Activated CD4-positive, alpha-beta memory T cell treated with anti-CD3 and anti-CD28 coated beads, Interleukin-2, amount 10 ng/mL, durations not matched to agents 7 days and 5 days (primary cell): ENCODE measurements at regions not wholly inside any gene's neighbourhood (a gene's known extent, or its start where the extent isn't known, plus 50 kb on each side); places are given as distances from the start of the nearest gene placed in this dataset.

Experiments
- CTCF ChIA-PET: fragments of 350-600 bp; sonication (Branson Sonifier 250); formaldehyde crosslinking; loops from one replicate; lab custom pipeline; 2021; ENCODE audit warnings: antibody characterized with exemption, inconsistent platforms; lab: Charles Lee
- POLR2A ChIA-PET: fragments of 350-600 bp; sonication (Branson Sonifier 250); formaldehyde crosslinking; loops from one replicate; lab custom pipeline; 2021; ENCODE audit warnings: antibody characterized with exemption; lab: Charles Lee
- DNase-seq: peaks from one replicate; pipeline ENCODE4 v3.0.0-alpha.2; 2020
- H3K27ac Mint-ChIP-seq: one replicate; pipeline ENCODE4 v1.8.0; 2021; ENCODE audit warnings: mild to moderate bottlenecking, mixed read lengths
- H3K27me3 Mint-ChIP-seq: one replicate; pipeline ENCODE4 v1.8.0; 2021; ENCODE audit warnings: mixed read lengths
- H3K36me3 Mint-ChIP-seq: one replicate; pipeline ENCODE4 v1.8.0; 2021; ENCODE audit warnings: low read depth, mixed read lengths
- H3K4me1 Mint-ChIP-seq: one replicate; pipeline ENCODE4 v1.8.0; 2021; ENCODE audit warnings: mixed read lengths
- H3K4me3 Mint-ChIP-seq: one replicate; pipeline ENCODE4 v1.8.0; 2021; ENCODE audit warnings: mild to moderate bottlenecking, mixed read lengths
- H3K9me3 Mint-ChIP-seq: one replicate; pipeline ENCODE4 v1.8.0; 2021; ENCODE audit warnings: mixed read lengths

DNA sequence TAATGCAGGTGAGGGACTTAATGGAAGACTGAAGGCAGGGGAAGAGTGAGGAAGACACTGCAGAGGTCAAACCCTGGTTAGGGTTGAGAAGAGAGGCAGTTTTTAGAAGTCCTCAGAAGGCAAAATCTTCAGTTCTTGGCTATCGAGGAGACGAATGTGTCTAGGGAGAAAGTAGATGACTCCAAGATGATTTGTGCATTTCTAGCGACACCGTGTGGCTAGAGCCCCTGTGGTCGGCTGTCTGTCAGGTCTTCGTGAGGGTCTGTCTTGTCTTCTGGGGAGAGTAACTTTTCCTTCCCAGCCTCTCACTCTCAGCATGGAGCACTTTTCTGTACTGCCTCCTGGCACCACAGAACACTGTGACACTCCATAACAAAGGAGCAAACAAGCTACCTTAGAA, 458.1 kb downstream of the STIM2 start:
- no peaks in the 10 kb centered on the region for H3K27me3 Mint-ChIP-seq
- DNase-seq, result no peak
- H3K4me1 Mint-ChIP-seq, result no peaks in the 10 kb centered on the region
- POLR2A ChIA-PET, result no interaction called here
- CTCF ChIA-PET, result no interaction called here
- H3K27ac Mint-ChIP-seq, result no peak overlapping the region
- no peak overlapping the region for H3K4me3 Mint-ChIP-seq
- H3K9me3 Mint-ChIP-seq, result no peaks in the 10 kb centered on the region
- H3K36me3 Mint-ChIP-seq, result no peaks in the 10 kb centered on the region

DNA sequence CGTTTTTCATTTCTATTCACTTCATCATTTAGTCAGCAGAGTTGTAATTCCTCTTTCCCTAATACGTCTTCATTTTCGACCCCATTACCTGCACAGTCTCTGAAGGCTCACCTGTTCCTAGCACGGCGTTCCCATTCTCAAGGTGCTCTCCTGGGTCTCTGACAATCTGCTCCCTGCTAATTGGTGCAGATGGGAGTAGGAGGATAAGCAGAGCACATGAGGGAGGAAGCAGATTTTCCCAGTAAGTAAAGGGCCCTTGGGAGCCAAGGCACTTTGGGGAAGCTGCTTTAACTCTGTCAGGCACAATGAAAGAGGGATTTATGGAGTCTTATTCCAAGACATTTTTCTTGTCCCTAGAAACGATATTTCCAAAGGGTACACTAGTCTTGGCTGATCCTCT, 466.4 kb downstream of the STIM2 start:
- ChIA-PET CTCF (no interaction called here), POLR2A (no interaction called here)
- H3K27ac Mint-ChIP-seq, result no peak overlapping the region
- H3K27me3 Mint-ChIP-seq, result no peaks in the 10 kb centered on the region
- H3K9me3 Mint-ChIP-seq, result no peaks in the 10 kb centered on the region
- no peaks in the 10 kb centered on the region for H3K36me3 Mint-ChIP-seq
- DNase-seq, result no peak
- no peak overlapping the region for H3K4me3 Mint-ChIP-seq
- no peaks in the 10 kb centered on the region for H3K4me1 Mint-ChIP-seq

DNA sequence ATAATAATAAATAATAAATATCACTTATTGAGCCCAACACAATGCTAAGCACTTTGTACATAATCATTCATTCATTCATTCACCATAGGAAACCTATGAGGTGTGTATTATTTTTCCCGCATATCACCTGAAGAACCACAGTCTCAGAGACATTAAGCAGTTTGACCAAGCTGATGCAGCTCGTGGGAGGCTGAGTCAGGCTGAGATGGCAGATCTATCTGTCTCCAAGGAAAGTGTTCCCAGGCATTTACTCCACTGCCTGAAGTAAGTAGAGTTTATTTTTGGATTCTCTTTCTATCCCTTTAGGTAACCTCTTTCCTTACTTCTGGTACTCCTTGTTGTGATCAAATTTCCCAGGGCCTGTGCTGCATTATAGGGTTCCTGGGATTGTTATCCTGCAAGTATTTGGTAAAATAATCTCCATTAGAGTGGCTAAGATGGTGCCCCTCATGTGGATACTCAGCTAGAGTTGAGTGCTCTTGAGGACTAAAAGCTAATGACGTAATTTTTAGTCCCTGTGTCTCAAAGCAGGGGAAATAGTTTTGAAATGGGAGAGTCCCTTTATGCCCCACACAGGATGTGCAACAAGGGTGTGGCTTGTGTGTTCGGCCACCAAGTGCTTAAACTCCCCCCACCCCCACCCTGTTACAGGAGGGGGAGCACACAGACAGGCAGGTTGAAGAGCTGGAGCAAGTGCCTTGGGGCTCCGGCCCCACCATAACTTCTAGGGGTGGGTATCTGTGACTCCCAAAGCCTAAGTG, 467.0 kb downstream of the STIM2 start:
- no peak for DNase-seq
- no peak overlapping the region for H3K27ac Mint-ChIP-seq
- ChIA-PET POLR2A (no interaction called here), CTCF (no interaction called here)
- no peaks in the 10 kb centered on the region for H3K4me1 Mint-ChIP-seq
- no peaks in the 10 kb centered on the region for H3K9me3 Mint-ChIP-seq
- H3K36me3 Mint-ChIP-seq, result no peaks in the 10 kb centered on the region
- H3K4me3 Mint-ChIP-seq, result no peak overlapping the region
- no peaks in the 10 kb centered on the region for H3K27me3 Mint-ChIP-seq

DNA sequence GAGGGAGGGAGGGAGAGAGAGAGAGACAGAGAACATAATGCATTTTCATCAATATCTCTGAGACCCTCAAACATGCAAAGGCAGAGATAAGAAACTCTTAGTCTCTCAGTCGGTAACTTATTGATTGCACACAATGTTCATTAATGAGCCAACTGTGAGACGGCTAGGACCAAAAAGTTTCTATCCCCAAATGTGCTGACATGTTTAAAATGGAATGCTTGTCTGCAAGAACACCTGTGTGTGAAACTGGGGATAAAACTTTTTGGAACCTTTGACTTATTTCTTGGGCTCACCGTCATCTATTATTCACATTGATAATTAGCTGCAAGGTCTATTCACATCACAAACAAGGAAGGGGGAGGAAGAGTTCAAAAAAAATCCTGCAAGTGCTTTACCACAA, 477.9 kb downstream of the STIM2 start:
- Mint-ChIP-seq H3K27me3 (no peaks in the 10 kb centered on the region), H3K4me1 (no peaks in the 10 kb centered on the region), H3K36me3 (no peaks in the 10 kb centered on the region), H3K9me3 (no peaks in the 10 kb centered on the region), H3K27ac (no peak overlapping the region), H3K4me3 (no peak overlapping the region)
- no peak for DNase-seq
- POLR2A ChIA-PET, result no interaction called here
- CTCF ChIA-PET, result no interaction called here

DNA sequence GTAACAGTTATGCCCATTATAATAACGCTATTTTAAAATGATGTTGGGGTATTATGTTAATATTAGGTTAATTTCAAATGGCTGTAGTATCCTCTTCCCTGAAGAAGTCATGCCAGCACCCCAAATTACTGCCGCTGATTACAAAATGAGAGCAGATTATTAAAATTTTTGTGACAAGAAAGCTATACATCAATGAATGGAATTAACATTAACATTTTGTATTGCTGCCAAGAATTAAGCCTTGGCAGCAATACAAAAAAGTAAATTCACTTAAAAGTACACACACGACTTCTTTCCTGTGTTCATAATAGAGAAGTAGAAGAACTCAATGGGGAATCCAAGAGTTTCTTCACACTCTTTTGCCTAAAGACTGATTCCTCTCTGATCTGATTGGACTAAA, 482.8 kb downstream of the STIM2 start:
- H3K9me3 Mint-ChIP-seq, result no peaks in the 10 kb centered on the region
- no peaks in the 10 kb centered on the region for H3K27me3 Mint-ChIP-seq

DNA sequence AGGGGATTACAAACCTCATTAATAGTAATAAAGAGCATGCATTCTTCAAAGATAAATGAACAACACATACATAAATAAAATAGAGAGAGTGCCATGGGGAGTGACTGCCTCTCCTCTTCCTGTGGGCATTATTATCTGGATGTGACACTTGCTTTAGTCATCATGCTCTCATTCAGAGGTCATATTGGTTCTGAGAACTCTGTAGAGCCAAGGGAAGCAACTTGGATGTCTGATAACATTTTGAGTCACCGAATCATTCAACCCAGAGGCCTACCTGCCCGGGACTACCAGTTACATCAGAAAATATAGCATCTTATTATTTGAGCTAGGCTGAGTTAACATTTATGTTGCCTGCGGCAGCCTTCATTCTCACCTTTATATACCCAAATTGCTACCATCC, 489.5 kb downstream of the STIM2 start:
- ChIA-PET CTCF (no interaction called here), POLR2A (no interaction called here)
- Mint-ChIP-seq H3K4me1 (no peaks in the 10 kb centered on the region), H3K4me3 (no peak overlapping the region), H3K27ac (no peak overlapping the region), H3K27me3 (no peaks in the 10 kb centered on the region), H3K36me3 (no peaks in the 10 kb centered on the region), H3K9me3 (peaks cover 2% of the 10 kb centered on the region)
- DNase-seq, result no peak

More for the DNA sequence above, 482.8 kb downstream of the STIM2 start:
- H3K27ac Mint-ChIP-seq, result no peak overlapping the region
- no peaks in the 10 kb centered on the region for H3K36me3 Mint-ChIP-seq
- no peak for DNase-seq
- no peaks in the 10 kb centered on the region for H3K4me1 Mint-ChIP-seq
- H3K4me3 Mint-ChIP-seq, result no peak overlapping the region
- ChIA-PET CTCF (no interaction called here), POLR2A (no interaction called here)

DNA sequence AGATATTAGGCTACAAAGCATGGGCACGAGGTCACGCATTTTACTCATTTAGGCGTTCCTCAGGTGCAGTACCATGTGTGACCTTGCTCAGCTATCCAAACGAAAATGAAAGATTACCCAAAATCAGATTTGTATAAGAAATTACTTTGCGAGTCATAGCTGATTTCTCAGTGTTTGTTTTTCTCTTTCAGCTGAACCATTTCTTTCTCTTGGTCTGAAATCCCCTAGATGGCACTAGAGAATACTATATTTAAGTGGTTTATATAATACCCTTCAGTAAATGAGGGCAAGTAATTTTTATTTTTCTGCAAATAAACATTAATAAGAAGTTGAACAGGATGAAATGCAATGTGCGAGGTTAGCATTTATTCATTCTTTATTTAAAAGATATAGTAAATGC, 496.6 kb downstream of the STIM2 start:
- no peak overlapping the region for H3K27ac Mint-ChIP-seq
- POLR2A ChIA-PET, result no interaction called here
- CTCF ChIA-PET, result no interaction called here
- no peaks in the 10 kb centered on the region for H3K36me3 Mint-ChIP-seq
- peaks cover 2% of the 10 kb centered on the region for H3K9me3 Mint-ChIP-seq
- no peak overlapping the region for H3K4me3 Mint-ChIP-seq
- H3K4me1 Mint-ChIP-seq, result no peaks in the 10 kb centered on the region
- no peaks in the 10 kb centered on the region for H3K27me3 Mint-ChIP-seq
- no peak for DNase-seq

DNA sequence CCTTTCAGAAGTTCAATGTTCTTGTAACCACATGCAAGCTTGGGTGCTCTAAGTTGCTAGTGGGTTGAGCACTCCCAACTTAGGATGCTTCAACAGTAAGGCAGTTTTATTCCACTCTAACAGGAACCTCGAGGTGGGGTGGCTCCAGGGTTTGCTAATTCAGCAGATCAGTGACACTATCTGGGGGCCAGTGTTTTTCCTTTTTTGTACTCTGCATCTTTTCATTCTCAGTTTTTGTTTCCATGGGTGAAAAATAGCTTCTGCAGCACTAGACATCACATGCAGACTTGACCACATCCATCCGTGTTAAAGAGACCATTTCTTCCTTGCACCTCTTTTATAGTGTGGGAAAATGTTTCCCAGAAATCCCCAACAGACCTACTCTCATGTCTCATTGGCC, 497.6 kb downstream of the STIM2 start:
- POLR2A ChIA-PET, result no interaction called here
- no peaks in the 10 kb centered on the region for H3K36me3 Mint-ChIP-seq
- H3K4me1 Mint-ChIP-seq, result no peaks in the 10 kb centered on the region
- no peak overlapping the region for H3K4me3 Mint-ChIP-seq
- no peaks in the 10 kb centered on the region for H3K27me3 Mint-ChIP-seq
- DNase-seq, result no peak
- peaks cover 2% of the 10 kb centered on the region for H3K9me3 Mint-ChIP-seq
- CTCF ChIA-PET, result no interaction called here
- H3K27ac Mint-ChIP-seq, result no peak overlapping the region

DNA sequence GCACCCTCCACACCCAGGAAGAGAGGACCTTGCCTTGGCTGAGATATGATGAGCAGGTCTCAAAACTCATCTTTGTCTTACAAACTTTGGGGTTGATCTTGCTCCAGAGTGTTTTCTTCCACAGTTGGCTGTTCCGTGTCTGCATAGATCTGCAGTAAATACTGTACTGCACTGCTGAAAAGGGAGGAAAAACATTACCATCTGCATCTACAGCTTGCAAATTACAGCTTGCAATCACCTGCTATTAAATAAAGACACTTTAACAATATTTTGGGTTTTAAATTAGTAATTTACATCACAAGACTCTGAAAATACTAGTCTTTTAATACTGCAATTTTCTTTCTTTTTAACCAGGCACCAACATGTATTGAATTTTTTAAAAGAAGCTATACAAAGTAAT, 499.5 kb downstream of the STIM2 start:
- Mint-ChIP-seq H3K4me3 (no peak overlapping the region), H3K27me3 (no peaks in the 10 kb centered on the region), H3K36me3 (no peaks in the 10 kb centered on the region), H3K9me3 (no peaks in the 10 kb centered on the region), H3K27ac (no peak overlapping the region), H3K4me1 (no peaks in the 10 kb centered on the region)
- ChIA-PET CTCF (no interaction called here), POLR2A (no interaction called here)
- DNase-seq, result no peak

DNA sequence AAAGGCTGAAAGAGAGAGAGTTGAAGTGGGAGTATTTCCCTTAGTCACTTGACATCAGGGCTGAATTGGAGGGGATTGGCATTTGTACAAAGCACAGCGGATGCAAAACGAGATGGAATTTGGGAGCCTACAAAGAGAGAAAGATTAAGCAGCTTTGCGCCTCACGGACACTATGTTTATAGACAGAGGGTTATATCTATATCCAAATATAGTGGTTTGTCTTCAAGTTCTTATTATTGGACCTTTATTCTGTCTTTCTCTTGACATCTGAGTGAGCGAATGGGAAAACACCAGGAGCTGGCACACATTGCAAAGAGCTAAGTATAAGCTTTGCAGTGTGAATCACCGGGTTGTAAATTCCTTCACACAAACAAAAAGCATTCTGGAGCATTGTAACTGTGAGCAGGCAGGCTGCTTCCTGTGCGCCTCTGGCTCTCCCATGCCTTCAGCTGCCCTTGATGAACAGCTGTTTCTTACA, 500.2 kb downstream of the STIM2 start:
- Mint-ChIP-seq H3K9me3 (no peaks in the 10 kb centered on the region), H3K4me3 (no peak overlapping the region), H3K4me1 (no peaks in the 10 kb centered on the region), H3K36me3 (no peaks in the 10 kb centered on the region), H3K27me3 (no peaks in the 10 kb centered on the region), H3K27ac (no peak overlapping the region)
- ChIA-PET POLR2A (no interaction called here), CTCF (no interaction called here)
- no peak for DNase-seq

DNA sequence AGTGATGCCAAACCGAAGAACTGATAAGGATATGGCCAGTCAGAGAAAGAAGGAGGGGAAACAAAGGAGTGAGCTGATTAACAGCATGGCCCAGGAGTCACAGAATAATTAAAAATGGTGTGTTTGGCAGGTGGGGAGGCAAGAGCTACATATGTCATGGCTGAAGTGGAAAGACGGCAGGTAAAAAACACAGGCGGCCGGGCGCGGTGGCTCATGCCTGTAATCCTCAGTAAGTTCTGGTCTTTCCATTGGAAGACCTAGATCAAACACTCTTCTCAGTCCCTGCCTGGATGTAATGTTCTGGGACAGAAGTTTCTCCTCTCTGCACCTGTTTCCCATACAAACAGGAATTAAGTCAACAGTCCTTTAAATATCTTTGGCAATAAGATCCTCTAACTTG, 503.9 kb downstream of the STIM2 start:
- CTCF ChIA-PET, result no interaction called here
- no peak overlapping the region for H3K4me3 Mint-ChIP-seq
- no peaks in the 10 kb centered on the region for H3K36me3 Mint-ChIP-seq
- no peaks in the 10 kb centered on the region for H3K27me3 Mint-ChIP-seq
- no peaks in the 10 kb centered on the region for H3K4me1 Mint-ChIP-seq
- POLR2A ChIA-PET, result no interaction called here
- no peak for DNase-seq
- H3K9me3 Mint-ChIP-seq, result no peaks in the 10 kb centered on the region
- H3K27ac Mint-ChIP-seq, result no peak overlapping the region

DNA sequence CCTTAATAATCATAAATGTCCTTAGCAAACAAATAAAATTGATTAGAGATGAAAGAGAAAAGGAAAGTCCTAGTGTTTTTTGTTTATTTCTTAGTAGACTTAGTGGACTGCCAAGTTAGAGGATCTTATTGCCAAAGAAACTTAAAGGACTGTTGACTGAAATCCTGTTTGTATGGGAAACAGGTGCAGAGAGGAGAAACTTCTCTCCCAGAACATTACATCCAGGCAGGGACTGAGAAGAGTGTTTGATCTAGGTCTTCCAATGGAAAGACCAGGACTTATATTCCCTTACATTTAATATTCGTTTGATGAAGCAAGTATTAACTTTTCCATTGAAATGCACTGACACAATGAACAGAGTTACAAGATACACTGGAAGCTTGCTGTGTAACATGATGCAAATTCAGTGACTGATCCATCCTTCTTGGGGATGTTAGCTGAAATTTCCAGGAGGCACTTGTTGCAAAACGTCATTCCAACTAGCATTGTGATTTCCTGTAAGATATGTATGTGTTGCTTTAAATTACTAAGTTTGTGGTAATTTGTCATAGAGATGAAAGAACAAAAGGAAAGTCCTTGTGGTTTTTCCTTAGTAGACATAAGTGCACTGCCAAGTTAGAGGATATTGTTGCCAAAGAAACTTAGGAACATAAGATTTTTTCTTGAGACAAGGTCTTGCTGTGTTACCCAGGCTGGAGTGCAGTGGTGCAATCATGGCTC, 505.6 kb downstream of the STIM2 start:
- DNase-seq, result no peak
- no peaks in the 10 kb centered on the region for H3K36me3 Mint-ChIP-seq
- no peak overlapping the region for H3K4me3 Mint-ChIP-seq
- H3K9me3 Mint-ChIP-seq, result no peaks in the 10 kb centered on the region
- no peaks in the 10 kb centered on the region for H3K27me3 Mint-ChIP-seq
- ChIA-PET CTCF (no interaction called here), POLR2A (no interaction called here)
- H3K27ac Mint-ChIP-seq, result no peak overlapping the region
- H3K4me1 Mint-ChIP-seq, result no peaks in the 10 kb centered on the region

DNA sequence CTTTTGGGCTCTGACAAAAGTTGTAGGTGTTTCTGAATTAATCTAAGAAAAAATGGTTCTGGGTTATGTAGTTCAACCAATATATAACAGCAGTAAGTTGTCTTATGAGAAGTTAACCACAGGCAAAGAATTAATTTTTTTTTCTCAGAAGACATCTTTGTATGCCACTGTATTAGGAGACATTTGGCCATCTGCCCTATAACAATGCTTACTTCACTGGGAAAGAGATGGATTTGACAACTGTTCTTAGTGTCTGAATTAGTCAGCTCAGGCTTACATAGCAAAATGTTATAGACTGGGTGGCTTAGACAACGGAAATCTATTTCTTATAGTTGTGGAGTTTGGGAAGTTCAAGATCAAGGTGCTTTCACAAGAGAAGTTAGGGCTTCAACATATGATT, 508.1 kb downstream of the STIM2 start:
- POLR2A ChIA-PET, result no interaction called here
- DNase-seq, result no peak
- H3K9me3 Mint-ChIP-seq, result no peaks in the 10 kb centered on the region
- H3K27ac Mint-ChIP-seq, result no peak overlapping the region
- H3K36me3 Mint-ChIP-seq, result no peaks in the 10 kb centered on the region
- H3K4me3 Mint-ChIP-seq, result no peak overlapping the region
- CTCF ChIA-PET, result no interaction called here
- H3K4me1 Mint-ChIP-seq, result no peaks in the 10 kb centered on the region
- no peaks in the 10 kb centered on the region for H3K27me3 Mint-ChIP-seq

DNA sequence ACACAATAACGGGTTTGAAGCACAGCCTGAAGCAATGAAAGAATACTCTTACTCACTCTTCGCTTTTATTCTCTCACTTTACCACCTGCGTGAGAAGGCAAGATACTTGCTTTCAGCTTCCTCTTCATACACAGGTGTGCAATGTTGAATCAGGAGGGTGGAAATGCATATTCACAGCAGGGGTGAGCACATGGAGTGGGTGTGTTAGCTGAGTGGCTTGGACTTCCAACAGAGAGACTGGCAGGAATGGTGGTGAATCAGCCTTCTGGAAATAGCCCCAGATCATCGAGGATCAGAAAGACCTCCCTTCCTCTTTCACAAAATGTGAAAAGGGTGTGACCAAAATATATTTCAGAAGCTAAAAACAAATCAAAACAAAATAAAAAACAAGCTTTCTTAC, 521.2 kb downstream of the STIM2 start:
- Mint-ChIP-seq H3K27ac (no peak overlapping the region), H3K4me3 (no peak overlapping the region), H3K4me1 (no peaks in the 10 kb centered on the region), H3K36me3 (no peaks in the 10 kb centered on the region), H3K9me3 (peaks cover 5% of the 10 kb centered on the region), H3K27me3 (no peaks in the 10 kb centered on the region)
- ChIA-PET POLR2A (no interaction called here), CTCF (no interaction called here)
- DNase-seq, result no peak
